GM12878 (cell line): ENCODE measurements at regions not wholly inside any gene's neighbourhood (a gene's known extent, or its start where the extent isn't known, plus 50 kb on each side); places are given as distances from the start of the nearest gene placed in this dataset.
"Not testable (repeated sequence)": the region's sequence is repeated elsewhere in the genome, so short reads cannot be mapped to it uniquely, and the experiment has no call there.

Experiments used
- ATAC-seq: fragments of 200-7000 bp; cut with Tn5 transposase; 3 replicates; pipeline ENCODE4 v1.9.1; 2020; ENCODE audit warnings: mild to moderate bottlenecking, moderate library complexity
- BruUV-seq: library from RNA; stranded (reverse); fragments of 400-500 nt; replicated peaks from 2 replicates; lab custom pipeline; 2021; lab: Mats Ljungman, UMichigan
- CTCF ChIA-PET: fragments of 300-600 bp; sonication (Branson Sonifier 250); formaldehyde crosslinking; extraction: SDS; loops from one replicate; lab custom pipeline; 2021; ENCODE audit warnings: inconsistent platforms; lab: Yijun Ruan, JAX
- POLR2A ChIA-PET: fragments of 350-600 bp; formaldehyde crosslinking; extraction: SDS; loops from one replicate; lab custom pipeline; 2021; ENCODE audit warnings: inconsistent platforms; lab: Charles Lee
- RAD21 ChIA-PET: fragments of 300-600 bp; sonication (Branson Sonifier 250); formaldehyde crosslinking; loops from one replicate; lab custom pipeline; 2023; ENCODE audit warnings: antibody characterized with exemption; ENCODE audit not compliant: unreplicated experiment; lab: Charles Lee
- SMC1A ChIA-PET: fragments of 300-600 bp; sonication (Branson Sonifier 250); formaldehyde crosslinking; loops from one replicate; lab custom pipeline; 2023; ENCODE audit not compliant: unreplicated experiment, uncharacterized antibody; lab: Charles Lee
- DNase-seq: peaks from one replicate; pipeline ENCODE4 v3.0.0-alpha.2; 2011; ENCODE audit warnings: low read depth, low spot score
- FAIRE-seq: peaks from 3 replicates; lab custom pipeline; 2011; peaks lifted over from hg19 to GRCh38; lab: Jason Lieb, UNC
- H2AFZ ChIP-seq: 2 replicates; pipeline ENCODE4 v1.6.0; 2011; ENCODE audit warnings: low read depth, low read length, control low read depth; ENCODE audit not compliant: control insufficient read depth
- H3K27ac ChIP-seq: 2 replicates; pipeline ENCODE4 v1.5.1; 2011; ENCODE audit warnings: control low read depth; ENCODE audit not compliant: control insufficient read depth, insufficient read depth
- H3K27me3 ChIP-seq, 2 experiments: replicated peaks in 1 of 2; 2 replicates each; pipeline versions ENCODE4 v1.6.0 to v1.6.1; 2011; ENCODE audit warnings: low read length in 1 of 2; ENCODE audit not compliant: control insufficient read depth in 2 of 2, insufficient read depth in 2 of 2
- H3K36me3 ChIP-seq, 2 experiments: 2 replicates each; pipeline ENCODE4 v1.5.1; 2011; ENCODE audit warnings: low read length in 1 of 2; ENCODE audit not compliant: control insufficient read depth in 2 of 2, insufficient read depth in 2 of 2
- H3K4me1 ChIP-seq: 2 replicates; pipeline ENCODE4 v1.6.1; 2011; ENCODE audit warnings: mild to moderate bottlenecking, low read length, moderate library complexity, mixed read lengths; ENCODE audit not compliant: control insufficient read depth, insufficient read depth
- H3K4me2 ChIP-seq: 2 replicates; pipeline ENCODE4 v1.6.0; 2011; ENCODE audit warnings: control low read depth; ENCODE audit not compliant: control insufficient read depth, insufficient read depth
- H3K4me3 ChIP-seq: fragments of 200-600 bp; sonication (generic); 2 replicates; pipeline ENCODE4 v1.5.1; 2016
- H3K79me2 ChIP-seq: 2 replicates; pipeline ENCODE4 v1.6.0; 2011; ENCODE audit warnings: low read length; ENCODE audit not compliant: control insufficient read depth, insufficient read depth
- H3K9ac ChIP-seq: 2 replicates; pipeline ENCODE4 v1.8.0; 2011; ENCODE audit warnings: low read length, control low read depth, mixed read lengths; ENCODE audit not compliant: control insufficient read depth, insufficient read depth
- H3K9me3 ChIP-seq: replicated peaks from 3 replicates; pipeline ENCODE4 v1.5.1; 2011; ENCODE audit warnings: mild to moderate bottlenecking, low read length; ENCODE audit not compliant: control insufficient read depth, insufficient read depth
- H4K20me1 ChIP-seq: 2 replicates; pipeline ENCODE4 v1.6.0; 2011; ENCODE audit not compliant: control insufficient read depth, insufficient read depth
- BCL3 ChIP-seq: IDR thresholded peaks from 2 replicates; pipeline ENCODE4 v1.6.1; 2011; ENCODE audit warnings: borderline replicate concordance, low read depth, mild to moderate bottlenecking, moderate library complexity, low read length; ENCODE audit not compliant: insufficient read depth, poor library complexity, severe bottlenecking
- CBX3 ChIP-seq: fragments of 200-600 bp; sonication (generic); IDR thresholded peaks from 2 replicates; pipeline ENCODE4 v1.6.1; 2016; ENCODE audit warnings: low read depth, borderline replicate concordance
- CEBPB ChIP-seq, 2 experiments: fragments of 150-350 bp in 1 of 2; IDR thresholded peaks; 2 replicates each; pipeline ENCODE4 v1.6.1; 2012 to 2014; ENCODE audit warnings: low read depth in 2 of 2, low read length in 2 of 2, borderline replicate concordance in 1 of 2, inconsistent platforms in 1 of 2
- EGR1 ChIP-seq, 2 experiments: IDR thresholded peaks; 1 replicate in 1 of 2; 2 replicates in 1 of 2; pipeline ENCODE4 v1.6.1; 2011 to 2012; ENCODE audit warnings: low read depth in 2 of 2, low read length in 2 of 2, borderline replicate concordance in 1 of 2, mild to moderate bottlenecking in 1 of 2, moderate library complexity in 1 of 2
- IRF4 ChIP-seq: IDR thresholded peaks from 2 replicates; pipeline ENCODE4 v1.6.1; 2011; ENCODE audit warnings: low read depth, low read length
- MTA2 ChIP-seq: fragments of 450-650 bp; IDR thresholded peaks from 2 replicates; pipeline ENCODE4 v1.6.1; 2016; ENCODE audit warnings: low read depth, mild to moderate bottlenecking, moderate library complexity
- POU2F2 ChIP-seq: IDR thresholded peaks from 3 replicates; pipeline ENCODE4 v1.6.1; 2011; ENCODE audit warnings: low read depth, mild to moderate bottlenecking, low read length, borderline replicate concordance
- SUZ12 ChIP-seq: fragments of 200-600 bp; sonication (generic); IDR thresholded peaks from one replicate; pipeline ENCODE4 v1.6.1; 2018; ENCODE audit warnings: antibody characterized with exemption, mild to moderate bottlenecking; ENCODE audit not compliant: unreplicated experiment
- TAF1 ChIP-seq: IDR thresholded peaks from 2 replicates; pipeline ENCODE4 v1.6.1; 2011; ENCODE audit warnings: mild to moderate bottlenecking, low read depth, low read length, borderline replicate concordance
- ZBED1 ChIP-seq: IDR thresholded peaks from 2 replicates; pipeline ENCODE4 v1.6.1; 2016; ENCODE audit warnings: borderline replicate concordance
- ZBTB11 ChIP-seq: fragments of 450-650 bp; formaldehyde crosslinking; IDR thresholded peaks from 2 replicates; pipeline ENCODE4 v1.5.0; 2022; ENCODE audit warnings: mild to moderate bottlenecking, missing genetic modification characterization
- ZNF622 ChIP-seq: fragments of 450-650 bp; IDR thresholded peaks from 2 replicates; pipeline ENCODE4 v1.6.1; 2017; ENCODE audit warnings: mild to moderate bottlenecking, inconsistent platforms
- WGBS: methylation state at CpG from one replicate; pipeline ENCODE4 v1.1.6; 2016; ENCODE audit warnings: low lambda C conversion rate; ENCODE audit not compliant: insufficient replicate concordance, insufficient coverage; ENCODE audit errors: missing lambda C conversion rate; 5-methylcytosine and 5-hydroxymethylcytosine counted together
- in situ Hi-C: fragments of 300-500 bp; cut with MboI; formaldehyde crosslinking; loops from 9 replicates; pipeline ENCODE4 v1.14.3; 2018; ENCODE audit warnings: mixed read lengths
- intact Hi-C: fragments of 100-400 bp; cut with micrococcal nuclease; formaldehyde crosslinking; loops from one replicate; pipeline ENCODE4 v1.14.2; 2022; ENCODE audit not compliant: unreplicated experiment

- H3K4me1 ChIP-seq, H3K27ac ChIP-seq, H3K4me3 ChIP-seq, H3K9ac ChIP-seq, H3K27me3 ChIP-seq, POLR2A ChIA-PET, BruUV-seq, SMC1A ChIA-PET, H3K79me2 ChIP-seq, DNase-seq, RAD21 ChIA-PET, H4K20me1 ChIP-seq, FAIRE-seq, CTCF ChIA-PET, H2AFZ ChIP-seq, intact Hi-C loops, ATAC-seq, H3K9me3 ChIP-seq, H3K36me3 ChIP-seq, H3K4me2 ChIP-seq: not testable (repeated sequence)
- 55% methylated on average over 2 of the region's 2 CpGs for WGBS
- in situ Hi-C loops = loop anchor here (25.0 kb wide), 1 partner anchor 538 kb away; no protein-coding TSS in a partner anchor
Observed at GRCh38 chr17:22200187-22200586, 507.9 kb downstream of the KCNJ18 start.

GRCh38 chr17:22202702-22203101 is 510.4 kb downstream of the KCNJ18 start:
- ATAC-seq (no peak), DNase-seq (no peak), FAIRE-seq (no peak)
- H3K4me3 ChIP-seq = no peak overlapping the region
- H3K9ac ChIP-seq = no peak overlapping the region
- no peak overlapping the region for H2AFZ ChIP-seq
- RAD21 ChIA-PET = no interaction called here
- SMC1A ChIA-PET = no interaction called here
- no TSS peak for BruUV-seq
- CTCF ChIA-PET = no interaction called here
- no peak overlapping the region for H3K4me2 ChIP-seq
- H4K20me1 ChIP-seq = no peaks in the 10 kb centered on the region
- in situ Hi-C loops (loop anchor here (25.0 kb wide), 1 partner anchor 540 kb away; no protein-coding TSS in a partner anchor), intact Hi-C loops (no loop called here)
- H3K27me3 ChIP-seq = no peaks in the 10 kb centered on the region
- H3K79me2 ChIP-seq = no peaks in the 10 kb centered on the region
- no peaks in the 10 kb centered on the region for H3K4me1 ChIP-seq
- H3K27ac ChIP-seq = no peak overlapping the region
- no peaks in the 10 kb centered on the region; the same call in 2 of the 3 replicates for H3K9me3 ChIP-seq
- POLR2A ChIA-PET = no interaction called here
- WGBS = 52% methylated on average over 20 of the region's 20 CpGs
- no peaks in the 10 kb centered on the region for H3K36me3 ChIP-seq
- TF ChIP-seq IRF4 (no peak), MTA2 (no peak), TAF1 (no peak), ZBED1 (no peak), SUZ12 (no peak), BCL3 (no peak), CBX3 (no peak), CEBPB (IDR thresholded peaks at IDR 0.05; ENCODE audit: borderline replicate concordance in 1 of 2, low read depth in 2 of 2, low read length in 2 of 2) (no peak), EGR1 (IDR thresholded peaks at IDR 0.05; ENCODE audit: borderline replicate concordance in 1 of 2, low read depth in 2 of 2, low read length in 2 of 2) (no peak), ZNF622 (no peak), ZBTB11 (CRISPR knock-in tag) (no peak), POU2F2 (no peak)
